HFFc6 (cell line): ENCODE measurements at regions not wholly inside any gene's neighbourhood (a gene's known extent, or its start where the extent isn't known, plus 50 kb on each side); places are given as distances from the start of the nearest gene placed in this dataset.
"Not testable (repeated sequence)": the region's sequence is repeated elsewhere in the genome, so short reads cannot be mapped to it uniquely, and the experiment has no call there.

Experiments used
- DNase-seq: peaks from one replicate; pipeline ENCODE4 v3.0.0-alpha.2; 2018
- H3K27ac Mint-ChIP-seq: 2 replicates; pipeline ENCODE4 v1.8.0; 2020; ENCODE audit warnings: mild to moderate bottlenecking, mixed read lengths
- H3K27me3 Mint-ChIP-seq: 2 replicates; pipeline ENCODE4 v1.8.0; 2021; ENCODE audit warnings: mild to moderate bottlenecking, moderate library complexity, mixed read lengths; ENCODE audit not compliant: insufficient read depth
- H3K36me3 Mint-ChIP-seq: 2 replicates; pipeline ENCODE4 v1.8.0; 2021; ENCODE audit warnings: low read depth, mixed read lengths
- H3K4me1 Mint-ChIP-seq: 2 replicates; pipeline ENCODE4 v1.8.0; 2020; ENCODE audit warnings: low read depth, mixed read lengths
- H3K4me3 Mint-ChIP-seq: 2 replicates; pipeline ENCODE4 v1.8.0; 2020; ENCODE audit warnings: mild to moderate bottlenecking, moderate library complexity, mixed read lengths
- H3K9me3 Mint-ChIP-seq: 2 replicates; pipeline ENCODE4 v1.8.0; 2020; ENCODE audit warnings: mild to moderate bottlenecking, mixed read lengths
- CTCF ChIP-seq: fragments of 200-600 bp; sonication (generic); IDR thresholded peaks from 2 replicates; pipeline ENCODE4 v1.5.0; 2021; ENCODE audit warnings: antibody characterized with exemption, mild to moderate bottlenecking

DNA sequence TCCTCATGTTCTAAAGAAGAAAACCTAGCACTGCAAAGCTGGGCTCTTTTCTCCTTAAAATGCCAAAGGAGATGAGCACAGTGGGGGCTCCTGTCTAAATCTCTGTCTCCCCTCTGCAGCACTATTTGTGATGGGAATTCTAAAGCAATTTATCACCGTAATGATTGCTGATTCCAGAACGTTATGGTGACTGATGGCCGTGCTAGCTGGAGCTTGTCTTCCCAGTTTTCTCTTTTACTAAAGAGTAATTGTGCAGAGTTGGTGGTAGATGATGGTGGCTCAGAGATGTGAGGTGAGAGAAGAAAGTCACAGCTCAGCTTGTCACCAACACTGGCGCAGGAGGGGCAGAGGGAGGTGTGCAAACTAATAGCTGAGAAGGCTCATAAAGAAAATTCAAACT, 60.7 kb upstream of the ATP2B4 start:
- Mint-ChIP-seq H3K4me3 (no peak overlapping the region), H3K27me3 (peaks cover 1% of the 10 kb centered on the region; the same call in 1 of the 2 replicates), H3K27ac (no peak overlapping the region), H3K9me3 (no peaks in the 10 kb centered on the region), H3K36me3 (0 out of 2 replicates have a peak, but pooled peaks cover 5% of the 10 kb centered on the region), H3K4me1 (peaks cover 69% of the 10 kb centered on the region)
- TF ChIP-seq CTCF, result no peak
- no peak for DNase-seq

GRCh38 chr1:203566966-203567365, 59.7 kb upstream of the ATP2B4 start:
- H3K36me3 Mint-ChIP-seq, H3K27me3 Mint-ChIP-seq, DNase-seq, H3K27ac Mint-ChIP-seq, H3K4me3 Mint-ChIP-seq, H3K9me3 Mint-ChIP-seq: not testable (repeated sequence)
- H3K4me1 Mint-ChIP-seq, result peaks cover 72% of the 10 kb centered on the region

GRCh38 chr1:203567596-203567995, 59.0 kb upstream of the ATP2B4 start:
- Mint-ChIP-seq H3K9me3 (no peaks in the 10 kb centered on the region), H3K27ac (no peak overlapping the region), H3K36me3 (0 out of 2 replicates have a peak, but pooled peaks cover 5% of the 10 kb centered on the region), H3K4me1 (peaks cover 73% of the 10 kb centered on the region), H3K4me3 (no peak overlapping the region), H3K27me3 (peaks cover 1% of the 10 kb centered on the region; the same call in 1 of the 2 replicates)
- no peak for TF ChIP-seq CTCF
- no peak for DNase-seq

- Mint-ChIP-seq H3K27ac (peak overlapping the region; percentile 94), H3K9me3 (no peaks in the 10 kb centered on the region), H3K36me3 (no peaks in the 10 kb centered on the region), H3K27me3 (peaks cover 1% of the 10 kb centered on the region; the same call in 1 of the 2 replicates), H3K4me1 (peaks cover 53% of the 10 kb centered on the region), H3K4me3 (peak overlapping the region; percentile 42)
- peak; percentile 63 for DNase-seq
- TF ChIP-seq CTCF, result no peak
These were observed 56.9 kb upstream of the ATP2B4 start for GRCh38 chr1:203569490-203570318.

- Mint-ChIP-seq H3K27ac (peak overlapping the region; percentile 94), H3K27me3 (peaks cover 1% of the 10 kb centered on the region; the same call in 1 of the 2 replicates), H3K9me3 (no peaks in the 10 kb centered on the region), H3K36me3 (no peaks in the 10 kb centered on the region), H3K4me3 (no peak overlapping the region), H3K4me1 (peaks cover 42% of the 10 kb centered on the region)
- no peak for TF ChIP-seq CTCF
- DNase-seq, result no peak
These were observed 55.8 kb upstream of the ATP2B4 start for GRCh38 chr1:203570805-203571204.

- peaks cover 1% of the 10 kb centered on the region; the same call in 1 of the 2 replicates for H3K27me3 Mint-ChIP-seq
- peak overlapping the region; percentile 62; the same call in 1 of the 2 replicates for H3K27ac Mint-ChIP-seq
- H3K36me3 Mint-ChIP-seq, result no peaks in the 10 kb centered on the region
- peaks cover 34% of the 10 kb centered on the region for H3K4me1 Mint-ChIP-seq
- DNase-seq, result no peak
- no peak for TF ChIP-seq CTCF
- H3K4me3 Mint-ChIP-seq, result no peak overlapping the region
- H3K9me3 Mint-ChIP-seq, result no peaks in the 10 kb centered on the region
These were observed 55.0 kb upstream of the ATP2B4 start for GRCh38 chr1:203571661-203572060.
